Endothelial cell (in vitro differentiated cells): ENCODE measurements at regions not wholly inside any gene's neighbourhood (a gene's known extent, or its start where the extent isn't known, plus 50 kb on each side); places are given as distances from the start of the nearest gene placed in this dataset.

Experiments
- DNase-seq: peaks from one replicate; pipeline ENCODE4 v3.0.0; 2021; ENCODE audit warnings: low spot score
- H3K27ac Mint-ChIP-seq: one replicate; pipeline ENCODE4 v1.8.0; 2021; ENCODE audit warnings: mixed read lengths, inconsistent platforms; ENCODE audit not compliant: unreplicated experiment
- H3K27me3 Mint-ChIP-seq: one replicate; pipeline ENCODE4 v1.8.0; 2021; ENCODE audit warnings: mild to moderate bottlenecking, moderate library complexity, mixed read lengths, inconsistent platforms; ENCODE audit not compliant: unreplicated experiment
- H3K36me3 Mint-ChIP-seq: one replicate; pipeline ENCODE4 v1.8.0; 2021; ENCODE audit warnings: mild to moderate bottlenecking, low read depth, mixed read lengths, inconsistent platforms; ENCODE audit not compliant: unreplicated experiment
- H3K4me1 Mint-ChIP-seq: one replicate; pipeline ENCODE4 v1.8.0; 2021; ENCODE audit warnings: mild to moderate bottlenecking, mixed read lengths, inconsistent platforms; ENCODE audit not compliant: unreplicated experiment
- H3K4me3 Mint-ChIP-seq: one replicate; pipeline ENCODE4 v1.8.0; 2021; ENCODE audit warnings: mild to moderate bottlenecking, mixed read lengths, inconsistent platforms; ENCODE audit not compliant: unreplicated experiment
- H3K9me3 Mint-ChIP-seq: one replicate; pipeline ENCODE4 v1.8.0; 2021; ENCODE audit warnings: mixed read lengths, inconsistent platforms; ENCODE audit not compliant: unreplicated experiment
- CTCF ChIP-seq: fragments of 200-600 bp; sonication (generic); IDR thresholded peaks from one replicate; pipeline ENCODE4 v1.5.0; 2021; ENCODE audit warnings: antibody characterized with exemption; ENCODE audit not compliant: unreplicated experiment

GRCh38 chr17:71477356-71477755 lies 643.5 kb upstream of the SOX9 start:
- Mint-ChIP-seq H3K4me1 (no peaks in the 10 kb centered on the region), H3K4me3 (no peak overlapping the region), H3K36me3 (no peaks in the 10 kb centered on the region), H3K9me3 (no peaks in the 10 kb centered on the region), H3K27ac (no peak overlapping the region), H3K27me3 (no peaks in the 10 kb centered on the region)
- no peak for TF ChIP-seq CTCF
- DNase-seq = no peak

- no peaks in the 10 kb centered on the region for H3K36me3 Mint-ChIP-seq
- TF ChIP-seq CTCF = no peak
- H3K27me3 Mint-ChIP-seq = no peaks in the 10 kb centered on the region
- no peak overlapping the region for H3K27ac Mint-ChIP-seq
- no peak overlapping the region for H3K4me3 Mint-ChIP-seq
- DNase-seq = no peak
- no peaks in the 10 kb centered on the region for H3K4me1 Mint-ChIP-seq
- H3K9me3 Mint-ChIP-seq = no peaks in the 10 kb centered on the region
Measured at GRCh38 chr17:71480099-71480498, 640.7 kb upstream of the SOX9 start.

GRCh38 chr17:71482625-71483024 lies 638.2 kb upstream of the SOX9 start:
- Mint-ChIP-seq H3K36me3 (no peaks in the 10 kb centered on the region), H3K27ac (no peak overlapping the region), H3K4me1 (no peaks in the 10 kb centered on the region), H3K27me3 (no peaks in the 10 kb centered on the region), H3K4me3 (no peak overlapping the region), H3K9me3 (no peaks in the 10 kb centered on the region)
- no peak for TF ChIP-seq CTCF
- no peak for DNase-seq

- DNase-seq = no peak
- H3K9me3 Mint-ChIP-seq = no peaks in the 10 kb centered on the region
- TF ChIP-seq CTCF = no peak
- no peak overlapping the region for H3K4me3 Mint-ChIP-seq
- H3K36me3 Mint-ChIP-seq = no peaks in the 10 kb centered on the region
- H3K4me1 Mint-ChIP-seq = no peaks in the 10 kb centered on the region
- no peaks in the 10 kb centered on the region for H3K27me3 Mint-ChIP-seq
- H3K27ac Mint-ChIP-seq = no peak overlapping the region
Measured at GRCh38 chr17:71484546-71484945, 636.3 kb upstream of the SOX9 start.

- TF ChIP-seq CTCF = no peak
Measured at GRCh38 chr17:71485426-71485825, 635.4 kb upstream of the SOX9 start.

More at GRCh38 chr17:71485426-71485825, 635.4 kb upstream of the SOX9 start:
- Mint-ChIP-seq H3K36me3 (no peaks in the 10 kb centered on the region), H3K27ac (no peak overlapping the region), H3K27me3 (no peaks in the 10 kb centered on the region), H3K9me3 (no peaks in the 10 kb centered on the region), H3K4me3 (no peak overlapping the region), H3K4me1 (no peaks in the 10 kb centered on the region)
- no peak for DNase-seq
